Peyer's patch (tissue), 4 donors: ENCODE measurements at regions not wholly inside any gene's neighbourhood (a gene's known extent, or its start where the extent isn't known, plus 50 kb on each side); places are given as distances from the start of the nearest gene placed in this dataset.

Source experiments
- CTCF ChIP-seq, 6 experiments: fragments of 450-650 bp in 4 of 6; fragments of 200-600 bp in 2 of 6; sonication (generic) in 1 of 6; IDR thresholded peaks; one replicate each; pipeline ENCODE4 v1.5.1; 2017 to 2019; ENCODE audit warnings: antibody characterized with exemption in 6 of 6, mild to moderate bottlenecking in 3 of 6, moderate library complexity in 1 of 6
- POLR2A ChIP-seq, 2 donors: fragments of 450-650 bp; IDR thresholded peaks; one replicate each; pipeline ENCODE4 v1.5.1; 2017; ENCODE audit warnings: antibody characterized with exemption in 2 of 2, mild to moderate bottlenecking in 2 of 2, moderate library complexity in 2 of 2

- no peak for TF ChIP-seq CTCF (IDR thresholded peaks at IDR 0.05)
- TF ChIP-seq POLR2A (IDR thresholded peaks at IDR 0.05), result no peak
Measured at GRCh38 chr4:133713340-133713739, 488.2 kb downstream of the PABPC4L start.
